Ishikawa (cell line): ENCODE measurements at regions not wholly inside any gene's neighbourhood (a gene's known extent, or its start where the extent isn't known, plus 50 kb on each side); places are given as distances from the start of the nearest gene placed in this dataset.

ENCODE experiments used
- CEBPB ChIP-seq: IDR thresholded peaks from 2 replicates; pipeline ENCODE4 v1.6.1; 2012
- CREB1 ChIP-seq: IDR thresholded peaks from 2 replicates; pipeline ENCODE4 v1.6.1; 2012; ENCODE audit warnings: low read depth
- EGR1 ChIP-seq: IDR thresholded peaks from 2 replicates; pipeline ENCODE4 v1.6.1; 2012
- EP300 ChIP-seq: IDR thresholded peaks from 2 replicates; pipeline ENCODE4 v1.6.1; 2012; ENCODE audit warnings: borderline replicate concordance
- FOXM1 ChIP-seq: IDR thresholded peaks from 2 replicates; pipeline ENCODE4 v1.6.1; 2012; ENCODE audit warnings: low read depth, borderline replicate concordance
- NFIC ChIP-seq: IDR thresholded peaks from 2 replicates; pipeline ENCODE4 v1.6.1; 2012
- RAD21 ChIP-seq: IDR thresholded peaks from 2 replicates; pipeline ENCODE4 v1.6.1; 2012; ENCODE audit warnings: low read depth
- TAF1 ChIP-seq: IDR thresholded peaks from 2 replicates; pipeline ENCODE4 v1.6.1; 2012; ENCODE audit warnings: low read depth, mild to moderate bottlenecking
- TCF12 ChIP-seq: IDR thresholded peaks from 2 replicates; pipeline ENCODE4 v1.6.1; 2012; ENCODE audit warnings: low read depth
- TEAD4 ChIP-seq: IDR thresholded peaks from 2 replicates; pipeline ENCODE4 v1.6.1; 2012
- USF1 ChIP-seq: IDR thresholded peaks from 2 replicates; pipeline ENCODE4 v1.6.1; 2012
- YY1 ChIP-seq: IDR thresholded peaks from 2 replicates; pipeline ENCODE4 v1.6.1; 2012; ENCODE audit warnings: low read depth
- ZBTB7A ChIP-seq: IDR thresholded peaks from 2 replicates; pipeline ENCODE4 v1.6.1; 2012; ENCODE audit warnings: low read depth
- TF ChIP-seq, protein P1 (sequence below): IDR thresholded peaks from 2 replicates; pipeline ENCODE4 v1.6.1; 2012; ENCODE audit warnings: low read depth, mild to moderate bottlenecking
- TF ChIP-seq, protein P2 (sequence below): IDR thresholded peaks from 2 replicates; pipeline ENCODE4 v1.6.1; 2012

DNA sequence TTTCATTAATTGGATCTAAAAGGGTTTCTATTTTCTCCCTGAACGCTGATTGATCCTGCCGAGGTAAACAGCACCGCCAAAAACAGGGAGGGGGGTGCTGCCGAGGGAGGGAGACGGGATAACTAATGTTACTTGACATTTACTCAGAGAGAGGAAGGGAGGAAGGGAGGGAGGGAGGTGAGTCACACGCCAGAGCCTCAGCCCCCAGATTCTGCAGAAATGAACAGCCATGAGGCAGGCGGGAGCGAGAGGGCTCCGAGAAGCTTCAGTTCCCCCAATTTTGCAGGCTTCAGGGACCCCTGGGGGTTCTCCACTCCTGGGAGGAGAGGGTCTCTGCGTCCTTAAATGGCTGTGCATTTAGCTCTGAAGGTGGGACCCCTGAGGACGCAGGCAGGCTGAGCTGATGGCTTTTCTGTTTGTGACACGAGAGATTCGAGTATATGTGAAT is 59.1 kb upstream of the IER5L start:
- TF ChIP-seq EGR1 (no peak), CREB1 (no peak), NFIC (no peak), CEBPB (no peak), TCF12 (no peak), ZBTB7A (no peak)
- TF ChIP-seq, protein P1, sequence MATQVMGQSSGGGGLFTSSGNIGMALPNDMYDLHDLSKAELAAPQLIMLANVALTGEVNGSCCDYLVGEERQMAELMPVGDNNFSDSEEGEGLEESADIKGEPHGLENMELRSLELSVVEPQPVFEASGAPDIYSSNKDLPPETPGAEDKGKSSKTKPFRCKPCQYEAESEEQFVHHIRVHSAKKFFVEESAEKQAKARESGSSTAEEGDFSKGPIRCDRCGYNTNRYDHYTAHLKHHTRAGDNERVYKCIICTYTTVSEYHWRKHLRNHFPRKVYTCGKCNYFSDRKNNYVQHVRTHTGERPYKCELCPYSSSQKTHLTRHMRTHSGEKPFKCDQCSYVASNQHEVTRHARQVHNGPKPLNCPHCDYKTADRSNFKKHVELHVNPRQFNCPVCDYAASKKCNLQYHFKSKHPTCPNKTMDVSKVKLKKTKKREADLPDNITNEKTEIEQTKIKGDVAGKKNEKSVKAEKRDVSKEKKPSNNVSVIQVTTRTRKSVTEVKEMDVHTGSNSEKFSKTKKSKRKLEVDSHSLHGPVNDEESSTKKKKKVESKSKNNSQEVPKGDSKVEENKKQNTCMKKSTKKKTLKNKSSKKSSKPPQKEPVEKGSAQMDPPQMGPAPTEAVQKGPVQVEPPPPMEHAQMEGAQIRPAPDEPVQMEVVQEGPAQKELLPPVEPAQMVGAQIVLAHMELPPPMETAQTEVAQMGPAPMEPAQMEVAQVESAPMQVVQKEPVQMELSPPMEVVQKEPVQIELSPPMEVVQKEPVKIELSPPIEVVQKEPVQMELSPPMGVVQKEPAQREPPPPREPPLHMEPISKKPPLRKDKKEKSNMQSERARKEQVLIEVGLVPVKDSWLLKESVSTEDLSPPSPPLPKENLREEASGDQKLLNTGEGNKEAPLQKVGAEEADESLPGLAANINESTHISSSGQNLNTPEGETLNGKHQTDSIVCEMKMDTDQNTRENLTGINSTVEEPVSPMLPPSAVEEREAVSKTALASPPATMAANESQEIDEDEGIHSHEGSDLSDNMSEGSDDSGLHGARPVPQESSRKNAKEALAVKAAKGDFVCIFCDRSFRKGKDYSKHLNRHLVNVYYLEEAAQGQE = no peak
- TF ChIP-seq, protein P2, sequence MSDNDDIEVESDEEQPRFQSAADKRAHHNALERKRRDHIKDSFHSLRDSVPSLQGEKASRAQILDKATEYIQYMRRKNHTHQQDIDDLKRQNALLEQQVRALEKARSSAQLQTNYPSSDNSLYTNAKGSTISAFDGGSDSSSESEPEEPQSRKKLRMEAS = no peak

DNA sequence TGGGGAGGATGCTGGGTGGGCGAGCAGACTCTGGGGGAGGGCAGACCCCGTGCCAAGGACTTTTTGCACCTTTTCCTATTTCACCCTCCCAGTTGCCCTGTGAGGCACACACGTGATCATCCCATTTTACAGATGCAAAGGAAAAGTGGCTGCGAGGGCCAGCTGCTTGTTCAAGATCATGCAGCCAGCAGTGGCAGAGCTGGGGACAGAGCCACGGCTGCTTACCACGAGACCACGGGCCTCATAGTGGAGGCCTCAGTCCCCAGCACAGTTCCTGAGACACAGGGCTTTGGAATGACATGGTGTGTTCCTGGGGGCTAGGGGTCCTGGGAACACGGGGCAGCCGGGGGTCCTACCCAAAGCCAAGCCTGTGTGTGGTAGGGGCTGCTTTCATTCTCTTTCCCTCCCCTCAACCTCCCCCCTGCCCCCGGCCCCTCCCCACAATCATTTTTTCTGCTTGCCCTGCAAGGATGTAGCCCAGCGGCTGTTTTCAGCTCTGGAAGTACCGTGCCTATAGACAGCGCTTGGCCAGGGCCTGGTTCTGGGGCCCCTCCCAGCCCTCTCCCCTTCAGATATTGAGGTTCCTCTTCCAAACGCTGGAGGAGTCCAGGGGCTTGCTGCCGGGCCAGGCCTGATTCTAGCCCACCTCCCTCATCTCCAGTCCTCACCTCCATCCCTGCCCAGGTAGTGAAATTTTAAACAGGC is 58.5 kb upstream of the IER5L start:
- TF ChIP-seq RAD21 = no peak
- TF ChIP-seq, protein P1 = no peak
- TF ChIP-seq TEAD4 = no peak
- TF ChIP-seq ZBTB7A = no peak
- no peak for TF ChIP-seq NFIC
- TF ChIP-seq EGR1 = no peak
- TF ChIP-seq USF1 = no peak
- no peak for TF ChIP-seq EP300
- TF ChIP-seq CREB1 = no peak
- TF ChIP-seq CEBPB = no peak
- TF ChIP-seq TAF1 = no peak
- no peak for TF ChIP-seq TCF12
- TF ChIP-seq FOXM1 = no peak

DNA sequence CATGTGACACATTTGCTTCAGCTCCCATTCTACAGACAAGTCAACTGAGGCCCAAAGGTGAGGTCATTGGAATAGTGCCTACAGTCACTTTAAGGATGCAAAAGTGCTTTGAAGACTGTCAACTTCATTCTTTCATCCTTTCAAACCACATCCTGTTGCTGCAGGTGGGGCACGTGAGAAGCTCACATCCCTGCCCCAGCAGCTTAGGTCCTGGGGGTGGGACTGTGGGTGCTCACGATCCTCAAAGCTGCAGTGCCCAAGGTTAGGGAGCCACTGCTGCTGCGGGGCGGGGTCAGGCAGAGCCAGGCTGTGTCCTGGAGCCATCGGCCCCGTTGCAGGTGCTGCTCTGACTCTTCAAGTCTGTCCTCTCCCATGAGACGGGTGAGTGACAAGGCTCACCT is 57.9 kb upstream of the IER5L start:
- TF ChIP-seq TEAD4 (no peak), EGR1 (no peak), FOXM1 (no peak), TAF1 (no peak), CEBPB (no peak), EP300 (no peak), TCF12 (no peak), RAD21 (no peak), NFIC (no peak), YY1 (no peak), USF1 (no peak), CREB1 (no peak), ZBTB7A (no peak)
- TF ChIP-seq, protein P1 = no peak

DNA sequence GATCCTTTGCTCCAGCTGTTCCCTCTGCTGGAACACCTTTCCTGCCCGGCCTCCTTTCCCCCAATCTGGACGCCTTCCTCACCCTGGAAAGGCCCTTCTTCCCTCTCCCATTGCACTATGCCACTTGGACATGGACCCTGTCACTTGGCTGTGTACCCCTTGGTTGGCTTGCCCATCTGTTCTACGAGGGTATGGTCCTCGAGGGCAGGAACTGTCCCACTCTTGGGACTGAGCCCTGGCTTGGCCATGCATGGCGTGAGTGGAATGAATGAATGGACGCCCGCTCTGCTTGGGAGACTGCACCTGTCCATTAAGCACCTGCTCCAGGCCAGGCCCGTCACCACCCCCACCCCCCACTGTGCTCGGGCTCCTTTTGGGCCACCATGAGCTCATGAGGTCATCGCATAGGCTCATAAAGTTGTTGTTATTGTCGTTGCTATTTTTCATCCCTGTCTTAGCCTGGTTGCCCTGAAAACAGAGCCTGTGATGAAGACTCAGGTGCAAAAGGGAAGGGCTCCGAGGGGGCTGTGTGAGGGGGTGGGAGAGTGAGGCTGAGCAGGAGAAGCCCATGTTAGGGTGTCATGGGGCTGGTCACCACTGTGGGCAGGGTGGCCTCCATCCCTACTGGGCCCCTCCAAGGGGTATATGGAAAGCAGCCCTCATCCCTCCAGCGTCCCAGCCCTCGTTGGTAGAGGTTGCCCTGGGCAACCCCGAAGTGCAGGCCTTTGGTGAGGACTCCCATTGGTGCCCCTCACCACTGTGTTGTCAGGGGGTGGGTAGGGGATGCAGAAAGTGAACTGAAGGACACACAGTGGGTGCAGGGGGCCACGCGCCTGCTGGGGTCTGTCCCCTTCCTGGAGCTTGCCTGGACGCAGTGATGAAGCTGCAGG is 57.2 kb upstream of the IER5L start:
- TF ChIP-seq TCF12 (peak; percentile 88), CREB1 (no peak), EGR1 (no peak), EP300 (peak; percentile 43; the same call in 1 of the 2 replicates), RAD21 (no peak)
- TF ChIP-seq, protein P2 = peak; percentile 43; the same call in 1 of the 2 replicates
